GM19395 (cell line): ENCODE measurements at regions not wholly inside any gene's neighbourhood (a gene's known extent, or its start where the extent isn't known, plus 50 kb on each side); places are given as distances from the start of the nearest gene placed in this dataset.
"Not testable (repeated sequence)": the region's sequence is repeated elsewhere in the genome, so short reads cannot be mapped to it uniquely, and the experiment has no call there.

ENCODE experiments used
- ATAC-seq: cut with Tn5 transposase; IDR thresholded peaks from one replicate; pipeline ENCODE4 v1.9.1; 2021; ENCODE audit warnings: mild to moderate bottlenecking, moderate library complexity; ENCODE audit not compliant: unreplicated experiment

DNA sequence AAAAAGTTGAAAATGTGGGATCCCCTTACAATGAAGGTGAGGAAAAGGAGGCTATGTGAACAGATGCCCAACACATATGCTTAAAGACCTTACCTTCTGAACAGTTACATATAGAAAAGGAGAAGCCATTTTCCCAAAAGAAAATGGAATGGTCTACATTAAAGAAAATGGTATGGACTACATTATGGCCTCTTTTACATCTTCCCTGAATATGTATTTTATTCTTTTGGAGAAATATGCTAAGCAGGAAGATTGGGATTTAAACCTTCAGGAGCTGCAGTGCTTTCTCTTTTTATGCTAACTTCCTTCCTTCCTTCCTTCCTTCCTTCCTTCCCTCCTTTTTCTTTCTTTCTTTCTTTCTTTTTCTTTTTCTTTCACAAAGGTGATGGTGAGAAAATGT lies 155.4 kb downstream of the SEC23IP start:
- ATAC-seq = no peak

DNA sequence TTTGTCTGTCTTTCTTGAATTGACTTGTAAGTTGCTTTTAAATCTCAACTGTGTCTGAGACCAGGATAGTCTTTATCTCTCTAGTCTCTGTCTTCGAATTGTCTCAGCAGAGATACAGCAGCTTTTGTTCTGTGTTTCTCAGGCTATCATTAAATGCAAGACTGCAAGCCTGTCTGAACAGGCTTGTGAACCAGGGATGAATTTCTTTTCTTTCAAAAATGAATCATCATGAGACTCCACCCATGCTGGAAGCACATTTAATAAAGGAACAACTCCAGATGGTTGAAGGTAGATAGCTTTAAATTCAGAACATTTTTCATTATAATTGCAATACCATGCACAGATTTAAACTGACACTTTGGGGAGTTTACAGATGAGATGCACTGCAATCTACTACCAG lies 155.9 kb downstream of the SEC23IP start:
- no peak for ATAC-seq

- no peak for ATAC-seq
These were observed 159.1 kb downstream of the SEC23IP start for GRCh38 chr10:120051671-120052070.

- ATAC-seq = no peak
These were observed 160.6 kb downstream of the SEC23IP start for GRCh38 chr10:120052964-120053702.

- not testable (repeated sequence) for ATAC-seq
These were observed 167.3 kb downstream of the SEC23IP start for GRCh38 chr10:120059790-120060189.

DNA sequence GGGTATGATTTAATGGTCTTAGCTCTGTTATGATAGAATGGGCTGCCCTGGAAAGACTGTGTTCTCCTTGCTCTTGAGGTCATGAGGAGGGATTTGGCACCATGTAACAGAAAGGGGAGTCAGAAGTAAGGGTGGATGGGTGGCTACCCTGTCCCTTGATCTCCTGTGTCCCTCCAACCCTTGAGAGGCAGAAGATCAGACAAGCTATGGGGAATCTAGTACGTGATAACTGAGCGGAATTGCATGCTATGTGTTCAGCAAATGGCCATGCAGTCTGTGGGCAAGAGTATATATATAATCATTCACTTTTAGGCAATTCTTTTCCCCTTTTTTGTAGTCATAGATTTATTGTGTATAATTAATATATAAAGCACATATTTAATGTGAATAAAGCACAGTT lies 174.9 kb downstream of the SEC23IP start:
- ATAC-seq = no peak

DNA sequence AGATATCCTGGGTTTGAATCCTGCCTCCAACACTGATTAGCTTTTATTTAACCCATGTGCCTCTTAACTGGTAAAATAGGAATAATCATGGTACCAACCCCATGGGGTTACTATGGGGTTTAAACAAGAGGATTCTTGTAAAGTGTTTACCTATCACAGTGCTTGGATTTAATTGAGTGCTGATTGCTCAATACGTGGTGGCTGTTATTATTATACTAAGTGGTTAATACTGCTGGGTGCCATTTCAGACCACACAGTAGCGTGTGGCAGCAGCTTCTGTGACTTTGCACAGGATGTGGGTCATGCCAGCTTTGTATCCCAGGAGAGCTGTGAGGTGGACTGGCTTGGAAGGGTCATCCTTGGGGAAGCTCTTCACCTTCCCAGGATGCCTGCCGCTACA lies 177.2 kb downstream of the SEC23IP start:
- ATAC-seq = no peak

- no peak for ATAC-seq
These were observed 182.8 kb downstream of the SEC23IP start for GRCh38 chr10:120075349-120075748.

GRCh38 chr10:120076996-120077706 lies 184.6 kb downstream of the SEC23IP start:
- ATAC-seq = no peak

- no peak for ATAC-seq
These were observed 185.4 kb downstream of the SEC23IP start for GRCh38 chr10:120077707-120078492.

DNA sequence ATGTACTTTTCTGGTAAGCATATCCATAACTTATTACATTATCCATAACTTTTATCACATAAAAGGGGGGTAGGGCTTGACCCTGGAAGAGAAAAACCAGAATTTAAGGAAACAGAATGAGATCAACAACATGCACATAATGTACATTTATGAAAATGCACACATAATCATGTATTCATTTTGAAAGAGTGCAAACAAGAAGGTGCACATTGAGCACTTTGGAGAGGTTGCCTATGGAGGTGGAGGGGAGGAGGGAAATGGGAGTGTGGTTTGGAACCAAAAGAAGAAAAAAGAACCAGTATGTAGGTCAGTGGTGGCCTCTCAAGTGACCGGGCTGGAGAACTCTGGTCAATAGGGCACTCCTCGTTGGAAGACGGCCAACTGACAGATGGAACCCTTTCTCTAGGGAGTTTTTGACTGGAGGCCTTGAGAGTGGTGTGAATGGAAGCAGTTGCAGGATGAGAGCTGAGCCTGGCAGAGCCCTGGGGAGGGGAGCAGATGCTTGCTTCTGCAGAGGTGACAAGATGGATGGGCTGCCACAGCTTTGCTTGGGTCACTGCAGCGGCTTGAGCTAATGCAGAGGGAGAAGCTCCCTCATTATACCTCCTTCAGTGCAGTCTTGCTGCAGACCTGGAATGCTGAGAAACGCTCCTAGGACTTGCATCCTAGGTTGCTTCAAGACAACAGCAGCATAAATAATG lies 192.7 kb downstream of the SEC23IP start:
- ATAC-seq = no peak

DNA sequence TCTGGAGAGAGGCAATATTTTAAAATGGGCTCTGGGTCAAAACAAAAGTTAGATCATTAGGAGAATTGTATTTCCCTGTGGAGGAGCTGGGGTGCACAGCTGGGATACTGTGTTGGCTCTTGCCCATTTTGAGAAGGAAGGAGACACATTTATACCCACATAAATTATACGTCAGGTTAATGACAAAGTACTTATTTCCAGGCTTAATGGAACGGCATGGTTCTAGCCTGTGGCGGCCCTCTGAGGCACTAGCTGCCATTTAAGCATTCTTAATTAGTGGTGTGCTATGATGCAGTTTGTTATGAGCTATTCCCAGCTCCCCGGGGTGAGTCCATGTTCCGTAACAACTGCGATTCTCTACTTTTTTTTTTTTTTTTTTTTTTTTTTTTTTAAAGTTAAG lies 193.5 kb downstream of the SEC23IP start:
- ATAC-seq = no peak

DNA sequence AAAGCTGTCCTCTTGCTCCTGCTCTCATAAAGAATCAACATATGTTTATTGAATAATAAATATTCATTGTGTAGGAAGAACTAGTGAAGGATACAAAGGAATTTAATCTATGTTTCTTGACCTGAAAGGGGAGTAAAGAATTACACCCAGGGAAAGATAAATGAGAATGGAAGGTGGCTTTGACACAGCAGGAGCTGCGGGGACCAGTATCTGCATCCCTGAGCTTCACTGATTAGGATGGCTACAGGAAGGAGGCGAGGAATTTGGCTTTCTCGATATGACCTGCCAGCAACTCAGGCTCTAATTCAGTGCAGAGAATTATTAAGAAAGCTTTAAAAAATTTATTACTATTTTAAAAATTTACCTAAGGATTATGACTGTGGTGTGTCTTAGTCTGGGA lies 194.6 kb downstream of the SEC23IP start:
- no peak for ATAC-seq

GRCh38 chr10:120095875-120096274 lies 203.3 kb downstream of the SEC23IP start:
- no peak for ATAC-seq

GRCh38 chr10:120097766-120098165 lies 205.2 kb downstream of the SEC23IP start:
- no peak for ATAC-seq

DNA sequence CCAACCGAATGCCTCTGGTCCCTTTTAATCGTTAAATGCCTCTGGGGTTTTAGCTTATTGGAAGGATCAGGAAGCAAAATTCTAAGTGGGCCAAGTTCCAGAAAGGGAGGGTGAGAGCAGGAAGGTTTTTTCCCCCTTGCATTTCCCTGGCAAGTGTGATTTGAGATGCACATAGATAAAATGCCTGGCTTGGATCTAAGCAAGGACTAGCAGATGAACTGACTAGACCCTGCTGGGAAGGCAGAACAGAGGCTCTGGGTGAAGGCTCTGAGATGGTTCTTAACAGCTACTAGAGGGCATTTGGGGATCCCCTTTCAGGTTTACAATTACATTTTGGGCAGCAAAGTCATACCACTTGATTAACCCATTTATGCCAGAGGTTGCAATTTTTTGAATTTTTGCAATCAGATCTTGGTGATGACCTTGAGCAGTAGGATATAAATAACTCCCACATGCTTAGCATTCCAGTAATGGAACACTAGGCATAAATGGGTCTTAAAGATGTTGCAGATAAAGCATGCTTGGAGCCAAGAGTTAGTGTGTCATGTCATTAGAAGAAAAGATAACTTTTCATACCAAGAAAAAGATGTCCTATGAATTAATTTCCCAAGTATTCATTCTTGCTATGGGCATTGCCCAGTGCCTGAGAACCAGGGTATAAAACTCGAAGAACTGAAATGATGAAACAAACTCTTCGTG lies 205.9 kb downstream of the SEC23IP start:
- ATAC-seq = no peak

DNA sequence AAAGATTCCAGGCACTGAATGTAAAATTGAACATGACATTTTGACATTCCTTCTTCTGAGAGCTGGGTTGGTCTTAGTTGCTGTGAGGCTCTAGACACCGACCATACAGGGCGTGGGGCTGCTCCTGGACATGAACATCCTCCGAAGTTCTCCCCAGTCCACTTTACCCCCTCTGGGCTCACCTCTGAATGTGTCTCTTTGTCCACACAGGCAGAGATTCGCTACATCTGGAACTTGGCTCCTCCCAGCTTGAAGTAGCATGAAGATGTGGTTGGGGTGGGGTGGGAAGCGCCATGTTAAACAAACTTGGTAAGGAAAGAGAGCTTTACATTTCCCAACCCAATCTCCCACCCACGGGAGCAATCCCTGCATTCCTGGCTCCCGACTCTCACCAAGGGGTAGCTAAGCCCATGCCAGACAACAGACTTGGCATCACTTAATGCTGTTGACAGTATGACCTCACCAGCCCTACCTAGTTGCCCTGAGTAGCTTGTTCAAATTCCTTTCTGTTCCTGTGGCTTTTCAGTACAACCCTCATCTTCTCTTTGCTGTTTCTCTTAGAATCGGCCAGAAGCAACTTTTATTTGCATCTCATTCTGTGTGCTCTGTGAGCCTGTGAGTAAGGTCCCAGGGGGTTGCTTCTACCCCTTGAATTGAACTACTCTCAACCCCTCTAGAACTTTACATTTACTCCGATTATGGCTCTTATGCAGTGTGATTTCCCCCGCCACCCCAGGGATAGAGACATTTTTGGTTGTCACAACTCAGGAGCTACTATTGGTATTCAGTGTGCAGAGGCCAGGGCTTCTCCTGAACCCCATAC lies 211.4 kb downstream of the SEC23IP start:
- no peak for ATAC-seq

DNA sequence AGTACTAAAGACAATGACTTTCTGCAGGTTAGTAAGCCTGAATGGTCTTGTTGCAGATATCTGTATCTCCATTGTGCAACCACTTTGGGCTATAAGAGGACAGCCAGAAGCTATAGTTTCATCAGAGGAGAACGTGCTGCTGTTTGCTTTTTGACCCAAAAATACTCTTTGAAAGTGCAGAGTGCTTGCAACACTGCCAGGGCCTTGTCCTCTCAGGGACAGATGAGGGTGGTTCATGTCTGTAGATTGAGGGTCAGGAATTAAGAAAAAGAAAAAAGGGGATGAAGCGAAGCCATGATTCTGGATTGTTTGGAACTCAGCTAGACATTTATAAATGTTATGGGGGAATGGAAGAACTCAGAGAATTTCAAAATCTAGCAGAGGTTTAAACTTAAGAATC lies 212.5 kb downstream of the SEC23IP start:
- ATAC-seq = no peak

DNA sequence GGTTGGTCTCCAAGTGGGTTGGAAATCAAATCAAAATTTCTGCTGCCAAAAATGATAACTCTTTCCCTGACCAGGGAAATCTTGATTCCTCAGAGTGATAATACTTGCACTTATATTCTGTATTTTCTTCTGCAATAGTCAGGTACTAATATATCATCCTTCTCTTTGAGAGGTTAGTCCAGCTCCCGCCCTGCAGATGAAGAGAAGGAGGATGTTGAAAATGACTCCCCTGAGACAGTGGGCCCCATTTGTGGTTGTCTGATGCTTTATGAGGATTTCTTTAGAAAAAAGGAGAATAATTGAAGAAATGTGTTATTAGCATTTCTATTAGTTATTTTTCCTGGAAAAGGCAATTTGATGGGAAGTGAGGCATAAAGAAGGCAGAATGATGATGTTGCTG lies 213.0 kb downstream of the SEC23IP start:
- no peak for ATAC-seq

DNA sequence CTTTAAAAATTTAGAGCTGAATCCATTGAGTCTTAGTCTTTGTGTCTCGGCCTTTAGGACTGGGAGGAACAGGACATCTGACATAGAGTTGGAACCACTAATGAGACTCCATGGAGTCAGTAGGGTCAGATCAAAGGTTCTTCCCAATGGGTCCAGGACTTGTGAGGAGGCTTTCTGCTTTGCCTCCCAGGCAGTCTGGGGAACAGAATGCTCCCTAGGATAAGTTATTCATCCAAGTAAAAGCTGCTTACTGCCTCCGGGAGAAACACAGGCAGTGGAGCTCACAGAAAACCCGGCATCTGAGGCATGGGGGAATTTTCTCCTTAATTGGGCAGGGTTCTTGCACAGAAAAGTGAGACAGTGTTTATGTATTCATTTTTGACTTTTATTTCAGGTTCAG lies 216.4 kb downstream of the SEC23IP start:
- no peak for ATAC-seq
